OCI-LY1 (cell line): ENCODE measurements at regions not wholly inside any gene's neighbourhood (a gene's known extent, or its start where the extent isn't known, plus 50 kb on each side); places are given as distances from the start of the nearest gene placed in this dataset.

Experiments used
- H2AFZ ChIP-seq: fragments of 200-600 bp; sonication (generic), shearing (Covaris generic); 2 replicates; pipeline ENCODE4 v1.6.0; 2014; ENCODE audit warnings: antibody characterized with exemption, mild to moderate bottlenecking, low read length
- H3F3A ChIP-seq: fragments of 200-600 bp; sonication (generic), shearing (Covaris generic); 2 replicates; pipeline ENCODE4 v1.6.0; 2014; ENCODE audit warnings: mild to moderate bottlenecking, antibody characterized with exemption, low read length, moderate library complexity; ENCODE audit not compliant: insufficient read depth
- H3K27ac ChIP-seq: fragments of 200-600 bp; sonication (generic); 2 replicates; pipeline ENCODE4 v1.5.1; 2014; ENCODE audit warnings: low read length, mixed run types, mild to moderate bottlenecking, low read depth; ENCODE audit not compliant: poor library complexity, severe bottlenecking
- H3K27me3 ChIP-seq: fragments of 200-600 bp; sonication (generic); 2 replicates; pipeline ENCODE4 v1.6.0; 2014; ENCODE audit warnings: antibody characterized with exemption, mild to moderate bottlenecking, low read length, moderate library complexity; ENCODE audit not compliant: insufficient read depth
- H3K36me3 ChIP-seq: fragments of 200-600 bp; sonication (generic); 2 replicates; pipeline ENCODE4 v1.6.1; 2014; ENCODE audit warnings: mild to moderate bottlenecking, antibody characterized with exemption, low read length, moderate library complexity, mixed read lengths; ENCODE audit not compliant: insufficient read depth
- H3K4me1 ChIP-seq: fragments of 200-600 bp; sonication (generic); 2 replicates; pipeline ENCODE4 v1.5.1; 2014; ENCODE audit warnings: mild to moderate bottlenecking, low read length, moderate library complexity; ENCODE audit not compliant: insufficient read depth, severe bottlenecking
- H3K4me2 ChIP-seq: fragments of 200-600 bp; sonication (generic), shearing (Covaris generic); 2 replicates; pipeline ENCODE4 v1.6.1; 2014; ENCODE audit warnings: low read length
- H3K4me3 ChIP-seq: fragments of 200-600 bp; sonication (generic); 2 replicates; pipeline ENCODE4 v1.5.1; 2014; ENCODE audit warnings: low read length, low read depth, mild to moderate bottlenecking, mixed read lengths; ENCODE audit not compliant: poor library complexity, severe bottlenecking
- H3K79me2 ChIP-seq: fragments of 200-600 bp; shearing (Covaris generic); 2 replicates; pipeline ENCODE4 v1.6.1; 2016; ENCODE audit warnings: mixed run types, low read length, mixed read lengths; ENCODE audit not compliant: insufficient read depth
- H3K9ac ChIP-seq: fragments of 200-600 bp; sonication (generic), shearing (Covaris generic); 2 replicates; pipeline ENCODE4 v1.6.1; 2014; ENCODE audit warnings: mild to moderate bottlenecking, low read length, mixed read lengths
- H3K9me2 ChIP-seq: fragments of 200-600 bp; sonication (generic), shearing (Covaris generic); 2 replicates; pipeline ENCODE4 v1.6.1; 2014; ENCODE audit warnings: low read depth, mild to moderate bottlenecking, low read length, mixed read lengths
- H3K9me3 ChIP-seq: fragments of 200-600 bp; shearing (Covaris generic); 2 replicates; pipeline ENCODE4 v1.6.1; 2014; ENCODE audit warnings: low read length, mixed read lengths
- H4K20me1 ChIP-seq: fragments of 200-600 bp; sonication (generic), shearing (Covaris generic); 2 replicates; pipeline ENCODE4 v1.6.0; 2016; ENCODE audit warnings: mild to moderate bottlenecking, low read length; ENCODE audit not compliant: insufficient read depth
- EZH2 ChIP-seq: fragments of 200-600 bp; sonication (generic), shearing (Covaris generic); IDR thresholded peaks from 2 replicates; pipeline ENCODE4 v1.8.0; 2017; ENCODE audit warnings: borderline replicate concordance, mixed run types, mild to moderate bottlenecking, antibody characterized with exemption, low read length, moderate library complexity, mixed read lengths
- TF ChIP-seq, protein P1 (sequence below): fragments of 200-600 bp; sonication (generic), shearing (Covaris generic); IDR thresholded peaks from 2 replicates; pipeline ENCODE4 v1.5.1; 2017; ENCODE audit warnings: mild to moderate bottlenecking, antibody characterized with exemption, low read length, moderate library complexity, mixed read lengths

- H3K4me1 ChIP-seq: no peaks in the 10 kb centered on the region
- no peaks in the 10 kb centered on the region for H3K9me2 ChIP-seq
- H3K4me2 ChIP-seq: no peak overlapping the region
- no peak overlapping the region for H3K27ac ChIP-seq
- H3K79me2 ChIP-seq: no peaks in the 10 kb centered on the region
- no peaks in the 10 kb centered on the region for H4K20me1 ChIP-seq
- no peaks in the 10 kb centered on the region for H3K9me3 ChIP-seq
- H3K9ac ChIP-seq: no peak overlapping the region
- H3K4me3 ChIP-seq: no peak overlapping the region
- H3F3A ChIP-seq: no peaks in the 10 kb centered on the region
- TF ChIP-seq EZH2: no peak
- no peaks in the 10 kb centered on the region for H3K27me3 ChIP-seq
- H2AFZ ChIP-seq: no peak overlapping the region
- no peaks in the 10 kb centered on the region for H3K36me3 ChIP-seq
Observed at GRCh38 chr2:122704109-122704563, 948.7 kb downstream of the TSN start.

DNA sequence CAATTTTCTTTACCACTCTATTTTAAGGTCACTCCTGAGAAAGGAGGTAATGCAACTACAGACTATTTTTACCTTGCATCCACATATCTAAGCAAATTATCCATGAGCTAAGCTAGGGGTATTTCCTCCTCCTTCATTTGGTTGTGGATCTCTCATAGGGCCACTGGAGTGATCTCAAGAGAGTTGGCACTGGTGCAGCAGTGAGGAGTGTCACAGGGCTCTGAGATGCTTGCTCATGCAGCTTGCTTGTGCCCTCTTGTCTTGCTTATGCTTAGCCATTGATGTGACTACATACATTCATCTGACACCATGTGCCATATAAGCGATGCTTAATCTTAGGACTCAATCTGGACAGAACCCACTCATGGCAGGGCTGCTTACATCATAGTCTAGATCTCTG is 950.3 kb downstream of the TSN start:
- Histone ChIP-seq H3K27ac (no peak overlapping the region), H3K9me3 (no peaks in the 10 kb centered on the region), H3K4me1 (no peaks in the 10 kb centered on the region), H4K20me1 (no peaks in the 10 kb centered on the region), H3K4me2 (no peak overlapping the region), H2AFZ (no peak overlapping the region), H3K9me2 (no peaks in the 10 kb centered on the region), H3F3A (no peaks in the 10 kb centered on the region), H3K27me3 (no peaks in the 10 kb centered on the region), H3K4me3 (no peak overlapping the region), H3K9ac (no peak overlapping the region), H3K36me3 (no peaks in the 10 kb centered on the region), H3K79me2 (no peaks in the 10 kb centered on the region)
- TF ChIP-seq, protein P1, sequence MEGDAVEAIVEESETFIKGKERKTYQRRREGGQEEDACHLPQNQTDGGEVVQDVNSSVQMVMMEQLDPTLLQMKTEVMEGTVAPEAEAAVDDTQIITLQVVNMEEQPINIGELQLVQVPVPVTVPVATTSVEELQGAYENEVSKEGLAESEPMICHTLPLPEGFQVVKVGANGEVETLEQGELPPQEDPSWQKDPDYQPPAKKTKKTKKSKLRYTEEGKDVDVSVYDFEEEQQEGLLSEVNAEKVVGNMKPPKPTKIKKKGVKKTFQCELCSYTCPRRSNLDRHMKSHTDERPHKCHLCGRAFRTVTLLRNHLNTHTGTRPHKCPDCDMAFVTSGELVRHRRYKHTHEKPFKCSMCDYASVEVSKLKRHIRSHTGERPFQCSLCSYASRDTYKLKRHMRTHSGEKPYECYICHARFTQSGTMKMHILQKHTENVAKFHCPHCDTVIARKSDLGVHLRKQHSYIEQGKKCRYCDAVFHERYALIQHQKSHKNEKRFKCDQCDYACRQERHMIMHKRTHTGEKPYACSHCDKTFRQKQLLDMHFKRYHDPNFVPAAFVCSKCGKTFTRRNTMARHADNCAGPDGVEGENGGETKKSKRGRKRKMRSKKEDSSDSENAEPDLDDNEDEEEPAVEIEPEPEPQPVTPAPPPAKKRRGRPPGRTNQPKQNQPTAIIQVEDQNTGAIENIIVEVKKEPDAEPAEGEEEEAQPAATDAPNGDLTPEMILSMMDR: no peak
- TF ChIP-seq EZH2: no peak

DNA sequence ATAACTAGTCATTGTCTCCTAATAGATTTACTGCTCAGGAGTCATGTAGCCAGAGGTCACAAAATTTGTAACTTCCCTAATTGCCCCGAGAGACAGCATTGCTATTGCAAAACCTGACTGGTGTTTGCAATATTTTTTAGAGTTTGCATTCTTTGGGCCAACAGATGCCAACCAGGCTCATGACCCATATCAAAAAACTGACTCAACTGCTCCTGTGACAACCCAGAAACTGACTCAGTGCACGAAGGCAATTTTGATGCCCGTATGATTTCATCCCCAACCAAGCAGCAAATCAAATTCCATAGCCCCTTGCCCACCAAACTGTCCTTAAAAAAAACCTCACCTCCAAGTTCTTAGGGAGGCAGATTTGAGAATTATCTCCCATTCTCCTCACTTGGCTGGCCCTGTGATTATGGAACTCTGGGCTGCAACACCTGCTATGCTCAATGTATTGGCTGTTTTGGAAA is 951.3 kb downstream of the TSN start:
- H3K4me2 ChIP-seq: no peak overlapping the region
- no peak overlapping the region for H3K4me3 ChIP-seq
- no peaks in the 10 kb centered on the region for H4K20me1 ChIP-seq
- no peaks in the 10 kb centered on the region for H3K4me1 ChIP-seq
- H3K9me3 ChIP-seq: no peaks in the 10 kb centered on the region
- no peaks in the 10 kb centered on the region for H3K27me3 ChIP-seq
- H3F3A ChIP-seq: no peaks in the 10 kb centered on the region
- no peak overlapping the region for H2AFZ ChIP-seq
- H3K9ac ChIP-seq: no peak overlapping the region
- H3K79me2 ChIP-seq: no peaks in the 10 kb centered on the region
- H3K27ac ChIP-seq: no peak overlapping the region
- no peak for TF ChIP-seq EZH2
- TF ChIP-seq, protein P1: no peak
- no peaks in the 10 kb centered on the region for H3K36me3 ChIP-seq
- no peaks in the 10 kb centered on the region for H3K9me2 ChIP-seq

DNA sequence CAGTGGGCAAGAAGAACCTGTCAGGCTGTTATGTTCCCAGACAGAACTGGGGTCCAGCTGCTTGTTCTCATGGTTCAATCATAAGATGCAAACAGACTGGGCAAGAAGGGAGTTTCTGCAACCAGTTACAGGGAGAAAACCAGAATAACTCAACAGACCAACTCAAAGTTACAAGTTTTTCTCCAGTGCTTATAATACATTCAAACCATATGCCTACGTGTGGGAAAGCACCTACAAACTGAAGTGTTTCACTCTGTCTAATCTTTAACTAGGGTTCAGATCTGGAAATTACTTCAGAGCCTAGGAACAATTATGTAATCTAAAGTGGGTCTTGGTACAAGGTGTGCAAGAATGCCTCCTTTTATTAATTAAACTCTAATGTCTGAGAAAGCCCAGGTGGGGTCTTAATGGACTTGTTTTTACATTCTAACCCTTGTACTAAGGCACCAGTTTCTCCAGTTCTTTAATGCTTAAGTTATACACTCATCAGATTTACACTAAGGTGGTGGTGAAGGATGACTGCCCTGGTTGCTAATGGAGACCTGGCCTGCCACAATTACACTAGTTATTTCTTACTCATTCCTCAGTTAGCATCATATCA is 951.9 kb downstream of the TSN start:
- no peaks in the 10 kb centered on the region for H3K9me2 ChIP-seq
- H3K27me3 ChIP-seq: no peaks in the 10 kb centered on the region
- no peak overlapping the region for H3K27ac ChIP-seq
- H4K20me1 ChIP-seq: no peaks in the 10 kb centered on the region
- H3K4me1 ChIP-seq: no peaks in the 10 kb centered on the region
- H3F3A ChIP-seq: no peaks in the 10 kb centered on the region
- H3K36me3 ChIP-seq: no peaks in the 10 kb centered on the region
- no peaks in the 10 kb centered on the region for H3K9me3 ChIP-seq
- H2AFZ ChIP-seq: no peak overlapping the region
- H3K4me3 ChIP-seq: no peak overlapping the region
- no peaks in the 10 kb centered on the region for H3K79me2 ChIP-seq
- TF ChIP-seq, protein P1: no peak
- no peak for TF ChIP-seq EZH2
- no peak overlapping the region for H3K4me2 ChIP-seq
- no peak overlapping the region for H3K9ac ChIP-seq
